SK-N-SH (cell line): ENCODE measurements at regions not wholly inside any gene's neighbourhood (a gene's known extent, or its start where the extent isn't known, plus 50 kb on each side); places are given as distances from the start of the nearest gene placed in this dataset.

Experiments used
- CTCF ChIA-PET: fragments of 300-600, 350-600 bp; formaldehyde crosslinking; extraction: SDS; loops from one replicate; lab custom pipeline; 2021; lab: Yijun Ruan, JAX
- POLR2A ChIA-PET: fragments of 350-600 bp; sonication (Branson Sonifier 250); formaldehyde crosslinking; extraction: SDS; loops from one replicate; lab custom pipeline; 2020; ENCODE audit warnings: antibody characterized with exemption, inconsistent platforms; lab: Yijun Ruan, JAX
- DNase-seq: peaks from one replicate; pipeline ENCODE4 v3.0.0; 2012
- H2AFZ ChIP-seq: fragments of 200-600 bp; sonication (generic); 2 replicates; pipeline ENCODE4 v1.8.1; 2016; ENCODE audit warnings: antibody characterized with exemption, mild to moderate bottlenecking, low read depth
- H3F3A ChIP-seq: fragments of 200-600 bp; sonication (generic); replicated peaks from 2 replicates; pipeline ENCODE3; 2016; ENCODE audit warnings: antibody characterized with exemption, mild to moderate bottlenecking; ENCODE audit not compliant: insufficient read depth
- H3K27ac ChIP-seq, 2 experiments: fragments of 200-500 bp in 1 of 2; fragments of 200-600 bp in 1 of 2; sonication (Bioruptor generic) in 1 of 2; sonication (generic), shearing (Covaris generic) in 1 of 2; 2 replicates each; pipeline versions ENCODE4 v1.5.1 to v1.6.1; 2014 to 2016; ENCODE audit warnings: low read depth in 2 of 2, inconsistent platforms in 1 of 2, low read length in 1 of 2, mild to moderate bottlenecking in 1 of 2, mixed read lengths in 1 of 2
- H3K27me3 ChIP-seq: fragments of 200-600 bp; sonication (generic), shearing (Covaris generic); 2 replicates; pipeline ENCODE4 v1.6.1; 2016; ENCODE audit warnings: mixed run types; ENCODE audit not compliant: insufficient read depth
- H3K36me3 ChIP-seq, 2 experiments: fragments of 200-500 bp in 1 of 2; fragments of 200-600 bp in 1 of 2; sonication (Bioruptor generic) in 1 of 2; sonication (generic) in 1 of 2; replicated peaks in 1 of 2; 2 replicates each; pipeline versions ENCODE3 to v1.5.1; 2014 to 2016; ENCODE audit warnings: low read length in 1 of 2, mild to moderate bottlenecking in 1 of 2; ENCODE audit not compliant: insufficient read depth in 2 of 2, control insufficient read depth in 1 of 2
- H3K4me1 ChIP-seq, 2 experiments: fragments of 200-500 bp in 1 of 2; fragments of 200-600 bp in 1 of 2; sonication (Bioruptor generic) in 1 of 2; sonication (generic), shearing (Covaris generic) in 1 of 2; 2 replicates each; pipeline versions ENCODE4 v1.5.1 to v1.6.1; 2014 to 2016; ENCODE audit warnings: low read depth in 1 of 2, low read length in 1 of 2, mixed run types in 1 of 2; ENCODE audit not compliant: insufficient read depth in 2 of 2, control insufficient read depth in 1 of 2
- H3K4me2 ChIP-seq: fragments of 200-600 bp; sonication (generic), shearing (Covaris generic); 2 replicates; pipeline ENCODE4 v1.6.1; 2017; ENCODE audit warnings: mixed run types
- H3K4me3 ChIP-seq, 2 experiments: fragments of 200-500 bp in 1 of 2; fragments of 200-600 bp in 1 of 2; sonication (Bioruptor generic) in 1 of 2; sonication (generic), shearing (Covaris generic) in 1 of 2; 2 replicates each; pipeline versions ENCODE4 v1.5.1 to v1.8.1; 2014 to 2016; ENCODE audit warnings: low read depth in 2 of 2, inconsistent platforms in 1 of 2, low read length in 1 of 2, mild to moderate bottlenecking in 1 of 2, mixed read lengths in 1 of 2, moderate library complexity in 1 of 2
- H3K79me2 ChIP-seq: fragments of 200-600 bp; sonication (generic); 2 replicates; pipeline ENCODE4 v1.8.1; 2017; ENCODE audit warnings: mild to moderate bottlenecking; ENCODE audit not compliant: insufficient read depth
- H3K9ac ChIP-seq: fragments of 200-600 bp; sonication (generic); 2 replicates; pipeline ENCODE4 v1.6.1; 2017; ENCODE audit warnings: mixed run types
- H3K9me2 ChIP-seq: fragments of 200-600 bp; sonication (generic); 2 replicates; pipeline ENCODE4 v1.6.1; 2017; ENCODE audit warnings: mixed run types
- H3K9me3 ChIP-seq: fragments of 200-600 bp; sonication (generic); 2 replicates; pipeline ENCODE4 v1.6.1; 2017; ENCODE audit warnings: mixed run types, mild to moderate bottlenecking, moderate library complexity
- H4K20me1 ChIP-seq: fragments of 200-600 bp; sonication (generic); 2 replicates; pipeline ENCODE4 v1.6.1; 2017; ENCODE audit warnings: mild to moderate bottlenecking, mixed run types; ENCODE audit not compliant: insufficient read depth
- CHD2 ChIP-seq: fragments of 150-350 bp; IDR thresholded peaks from 2 replicates; pipeline ENCODE4 v1.6.1; 2018; ENCODE audit warnings: low read length; ENCODE audit not compliant: partially characterized antibody
- EZH2phosphoT487 ChIP-seq: fragments of 200-600 bp; sonication (generic); IDR thresholded peaks from 2 replicates; pipeline ENCODE4 v1.6.1; 2017; ENCODE audit warnings: low read depth, mixed run types, mild to moderate bottlenecking, antibody characterized with exemption, moderate library complexity, borderline replicate concordance
- FOSL2 ChIP-seq: IDR thresholded peaks from 2 replicates; pipeline ENCODE4 v1.4.0; 2012; ENCODE audit warnings: low read depth, mild to moderate bottlenecking, moderate library complexity, borderline replicate concordance
- FOXM1 ChIP-seq: IDR thresholded peaks from 2 replicates; pipeline ENCODE4 v1.4.0; 2012; ENCODE audit warnings: low read depth, mild to moderate bottlenecking
- GABPA ChIP-seq: IDR thresholded peaks from 2 replicates; pipeline ENCODE4 v1.4.0; 2012; ENCODE audit warnings: low read depth, mild to moderate bottlenecking
- GATA2 ChIP-seq: sonication (generic); formaldehyde crosslinking; IDR thresholded peaks from 2 replicates; pipeline ENCODE4 v1.5.0; 2020; ENCODE audit warnings: mild to moderate bottlenecking, missing genetic modification reagents
- MXI1 ChIP-seq: IDR thresholded peaks from 2 replicates; pipeline ENCODE4 v1.6.1; 2012; ENCODE audit warnings: mild to moderate bottlenecking, low read depth, low read length, improper control_type of control experiment
- NFIC ChIP-seq: IDR thresholded peaks from 2 replicates; pipeline ENCODE4 v1.4.0; 2012; ENCODE audit warnings: borderline replicate concordance
- NRF1 ChIP-seq: IDR thresholded peaks from 2 replicates; pipeline ENCODE4 v1.6.1; 2012; ENCODE audit warnings: low read depth, mild to moderate bottlenecking, low read length
- POLR2AphosphoS5 ChIP-seq: IDR thresholded peaks from 2 replicates; pipeline ENCODE4 v1.6.1; 2012; ENCODE audit warnings: low read depth, low read length
- RAD21 ChIP-seq: IDR thresholded peaks from 2 replicates; pipeline ENCODE4 v1.6.1; 2012; ENCODE audit warnings: mild to moderate bottlenecking, low read length
- RCOR1 ChIP-seq: fragments of 150-350 bp; IDR thresholded peaks from 2 replicates; pipeline ENCODE4 v1.6.1; 2017; ENCODE audit warnings: antibody characterized with exemption, low read length
- SMC3 ChIP-seq: IDR thresholded peaks from 2 replicates; pipeline ENCODE4 v1.6.1; 2012; ENCODE audit warnings: low read depth, low read length, improper control_type of control experiment
- TCF12 ChIP-seq: IDR thresholded peaks from 2 replicates; pipeline ENCODE4 v1.4.0; 2012
- TEAD4 ChIP-seq: IDR thresholded peaks from 2 replicates; pipeline ENCODE4 v1.4.0; 2012; ENCODE audit warnings: mild to moderate bottlenecking, borderline replicate concordance; ENCODE audit not compliant: insufficient read depth
- WGBS: methylation state at CpG from one replicate; pipeline ENCODE4 v1.1.6; 2017; ENCODE audit warnings: low lambda C conversion rate; 5-methylcytosine and 5-hydroxymethylcytosine counted together
- TF ChIP-seq, protein P1 (sequence below): IDR thresholded peaks from 2 replicates; pipeline ENCODE4 v1.4.0; 2012; ENCODE audit warnings: low read depth, borderline replicate concordance
- TF ChIP-seq, protein P2 (sequence below): fragments of 150-350 bp; IDR thresholded peaks from 2 replicates; pipeline ENCODE4 v1.6.1; 2016; ENCODE audit warnings: mild to moderate bottlenecking, low read depth, low read length
- TF ChIP-seq, protein P3 (sequence below): fragments of 150-350 bp; IDR thresholded peaks from 2 replicates; pipeline ENCODE4 v1.6.1; 2017; ENCODE audit warnings: antibody characterized with exemption, low read length, low read depth, borderline replicate concordance
- TF ChIP-seq, protein P4 (sequence below): IDR thresholded peaks from 2 replicates; pipeline ENCODE4 v1.4.0; 2012; ENCODE audit warnings: low read depth, borderline replicate concordance
- TF ChIP-seq, protein P5 (sequence below): IDR thresholded peaks from 2 replicates; pipeline ENCODE4 v1.4.0; 2012; ENCODE audit warnings: low read depth

DNA sequence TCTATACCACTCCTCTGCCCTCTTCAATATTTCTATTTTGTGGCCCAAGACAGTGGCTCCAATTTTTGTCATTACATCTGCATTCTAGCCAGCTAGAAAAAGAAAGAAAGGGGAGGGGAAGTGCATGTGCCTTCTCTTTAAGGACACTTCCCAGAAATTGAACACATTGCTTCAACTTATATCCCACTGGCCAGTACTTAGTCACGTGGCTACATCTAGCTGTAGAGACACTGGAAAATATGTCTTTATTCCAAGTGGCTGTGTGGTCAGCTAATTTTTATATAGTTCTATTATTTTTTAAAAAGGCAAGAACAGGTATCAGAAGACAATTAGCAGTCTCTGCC, 200.4 kb downstream of the SNX19 start:
- Histone ChIP-seq H3K27me3 (no peaks in the 10 kb centered on the region), H3K27ac (no peak overlapping the region), H4K20me1 (no peaks in the 10 kb centered on the region), H3K9me3 (no peaks in the 10 kb centered on the region), H3K9me2 (no peaks in the 10 kb centered on the region), H3F3A (no peaks in the 10 kb centered on the region), H3K4me2 (no peak overlapping the region), H3K4me1 (no peaks in the 10 kb centered on the region), H3K4me3 (no peak overlapping the region), H3K79me2 (no peaks in the 10 kb centered on the region), H2AFZ (no peak overlapping the region)
- POLR2A ChIA-PET, result no interaction called here
- WGBS, result 43% methylated on average over 1 of the region's 1 CpG
- CTCF ChIA-PET, result no interaction called here
- TF ChIP-seq, protein P1, sequence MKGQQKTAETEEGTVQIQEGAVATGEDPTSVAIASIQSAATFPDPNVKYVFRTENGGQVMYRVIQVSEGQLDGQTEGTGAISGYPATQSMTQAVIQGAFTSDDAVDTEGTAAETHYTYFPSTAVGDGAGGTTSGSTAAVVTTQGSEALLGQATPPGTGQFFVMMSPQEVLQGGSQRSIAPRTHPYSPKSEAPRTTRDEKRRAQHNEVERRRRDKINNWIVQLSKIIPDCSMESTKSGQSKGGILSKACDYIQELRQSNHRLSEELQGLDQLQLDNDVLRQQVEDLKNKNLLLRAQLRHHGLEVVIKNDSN, result no peak
- no peak for TF ChIP-seq GATA2 (CRISPR knock-in tag)
- TF ChIP-seq, protein P2, sequence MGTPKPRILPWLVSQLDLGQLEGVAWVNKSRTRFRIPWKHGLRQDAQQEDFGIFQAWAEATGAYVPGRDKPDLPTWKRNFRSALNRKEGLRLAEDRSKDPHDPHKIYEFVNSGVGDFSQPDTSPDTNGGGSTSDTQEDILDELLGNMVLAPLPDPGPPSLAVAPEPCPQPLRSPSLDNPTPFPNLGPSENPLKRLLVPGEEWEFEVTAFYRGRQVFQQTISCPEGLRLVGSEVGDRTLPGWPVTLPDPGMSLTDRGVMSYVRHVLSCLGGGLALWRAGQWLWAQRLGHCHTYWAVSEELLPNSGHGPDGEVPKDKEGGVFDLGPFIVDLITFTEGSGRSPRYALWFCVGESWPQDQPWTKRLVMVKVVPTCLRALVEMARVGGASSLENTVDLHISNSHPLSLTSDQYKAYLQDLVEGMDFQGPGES, result no peak
- TF ChIP-seq TEAD4, result no peak
- TF ChIP-seq POLR2AphosphoS5, result no peak
- no peak for TF ChIP-seq NRF1
- no peak for TF ChIP-seq EZH2phosphoT487
- TF ChIP-seq CHD2, result no peak
- no peak for TF ChIP-seq MXI1
- TF ChIP-seq, protein P3, sequence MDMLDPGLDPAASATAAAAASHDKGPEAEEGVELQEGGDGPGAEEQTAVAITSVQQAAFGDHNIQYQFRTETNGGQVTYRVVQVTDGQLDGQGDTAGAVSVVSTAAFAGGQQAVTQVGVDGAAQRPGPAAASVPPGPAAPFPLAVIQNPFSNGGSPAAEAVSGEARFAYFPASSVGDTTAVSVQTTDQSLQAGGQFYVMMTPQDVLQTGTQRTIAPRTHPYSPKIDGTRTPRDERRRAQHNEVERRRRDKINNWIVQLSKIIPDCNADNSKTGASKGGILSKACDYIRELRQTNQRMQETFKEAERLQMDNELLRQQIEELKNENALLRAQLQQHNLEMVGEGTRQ, result no peak
- TF ChIP-seq FOSL2, result no peak
- TF ChIP-seq NFIC, result no peak
- TF ChIP-seq RAD21, result no peak
- TF ChIP-seq GABPA, result no peak
- no peak for TF ChIP-seq TCF12
- TF ChIP-seq, protein P4, sequence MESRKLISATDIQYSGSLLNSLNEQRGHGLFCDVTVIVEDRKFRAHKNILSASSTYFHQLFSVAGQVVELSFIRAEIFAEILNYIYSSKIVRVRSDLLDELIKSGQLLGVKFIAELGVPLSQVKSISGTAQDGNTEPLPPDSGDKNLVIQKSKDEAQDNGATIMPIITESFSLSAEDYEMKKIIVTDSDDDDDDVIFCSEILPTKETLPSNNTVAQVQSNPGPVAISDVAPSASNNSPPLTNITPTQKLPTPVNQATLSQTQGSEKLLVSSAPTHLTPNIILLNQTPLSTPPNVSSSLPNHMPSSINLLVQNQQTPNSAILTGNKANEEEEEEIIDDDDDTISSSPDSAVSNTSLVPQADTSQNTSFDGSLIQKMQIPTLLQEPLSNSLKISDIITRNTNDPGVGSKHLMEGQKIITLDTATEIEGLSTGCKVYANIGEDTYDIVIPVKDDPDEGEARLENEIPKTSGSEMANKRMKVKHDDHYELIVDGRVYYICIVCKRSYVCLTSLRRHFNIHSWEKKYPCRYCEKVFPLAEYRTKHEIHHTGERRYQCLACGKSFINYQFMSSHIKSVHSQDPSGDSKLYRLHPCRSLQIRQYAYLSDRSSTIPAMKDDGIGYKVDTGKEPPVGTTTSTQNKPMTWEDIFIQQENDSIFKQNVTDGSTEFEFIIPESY, result no peak
- TF ChIP-seq RCOR1, result no peak
- TF ChIP-seq SMC3, result no peak
- TF ChIP-seq, protein P5, sequence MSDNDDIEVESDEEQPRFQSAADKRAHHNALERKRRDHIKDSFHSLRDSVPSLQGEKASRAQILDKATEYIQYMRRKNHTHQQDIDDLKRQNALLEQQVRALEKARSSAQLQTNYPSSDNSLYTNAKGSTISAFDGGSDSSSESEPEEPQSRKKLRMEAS, result no peak
- TF ChIP-seq FOXM1, result no peak
- TF ChIP-seq, all 33 proteins: peak for 0
- DNase-seq, result no peak
- Histone ChIP-seq H3K36me3 (no peaks in the 10 kb centered on the region), H3K9ac (no peak overlapping the region)
